ENCODE measurements at regions not wholly inside any gene's neighbourhood (a gene's known extent, or its start where the extent isn't known, plus 50 kb on each side); places are given as distances from the start of the nearest gene placed in this dataset.
"Not testable (repeated sequence)": the region's sequence is repeated elsewhere in the genome, so short reads cannot be mapped to it uniquely, and the experiment has no call there.

DNA sequence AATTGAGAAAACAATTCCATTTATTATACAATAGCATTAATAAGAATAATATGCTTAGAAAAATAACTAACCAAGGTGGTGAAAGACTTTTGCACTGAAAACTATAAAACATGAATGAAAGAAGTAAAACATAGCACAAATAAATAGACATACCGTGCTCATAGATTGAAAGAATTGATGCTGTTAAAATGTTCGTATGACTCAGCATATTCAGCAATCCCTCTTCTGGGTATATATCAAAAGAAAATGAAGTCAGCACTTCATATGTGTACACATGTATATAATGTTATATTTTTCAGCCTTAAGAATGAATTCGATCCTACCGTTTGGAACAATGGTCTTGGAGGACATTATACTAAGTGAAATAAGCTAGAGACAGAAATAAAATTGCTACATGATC, 716.3 kb downstream of the GLUD2 start:
- Histone ChIP-seq H3K4me3 (ENCODE audit: low read depth in 2 of 2, low read length in 2 of 2) (no peak overlapping the region), H3K4me1 (ENCODE audit: control insufficient read depth, insufficient read depth, low read length) (no peaks in the 10 kb centered on the region), H3K9me3 (ENCODE audit: control insufficient read depth, insufficient read depth, low read depth, low read length) (no peaks in the 10 kb centered on the region), H3K27ac (ENCODE audit: low read length) (no peak overlapping the region), H3K27me3 (ENCODE audit: control insufficient read depth, insufficient read depth, low read length) (no peaks in the 10 kb centered on the region), H3K36me3 (ENCODE audit: control insufficient read depth, insufficient read depth, low read length) (no peaks in the 10 kb centered on the region)
- intact Hi-C loops (cut with micrococcal nuclease; ENCODE audit: unreplicated experiment): no loop called here
- in situ Hi-C loops (cut with HindIII; ENCODE audit: low pct_unique_long_range_greater_than_20kb, low sequenced_read_pairs): no loop called here
- ATAC-seq (no peak), DNase-seq (ENCODE audit: low read depth, low spot score) (no peak)
- no TSS peak for BruUV-seq (replicated peaks)
- CTCF ChIA-PET: no interaction called here
- POLR2A ChIA-PET: no interaction called here
- no peak for TF ChIP-seq REST (IDR thresholded peaks at IDR 0.05; ENCODE audit: insufficient read depth in 1 of 2, low read depth in 2 of 2, low read length in 1 of 2)
- TF ChIP-seq SIN3A (IDR thresholded peaks at IDR 0.05; ENCODE audit: borderline replicate concordance, insufficient read depth, low read depth, low read length): no peak
- TF ChIP-seq TCF7L2 (IDR thresholded peaks at IDR 0.05; ENCODE audit: low read depth, low read length): no peak
- TF ChIP-seq CTCF (IDR thresholded peaks at IDR 0.05): no peak
- no peak for TF ChIP-seq POLR2AphosphoS5 (IDR thresholded peaks at IDR 0.05; ENCODE audit: low read depth, low read length)

GRCh38 chrX:121768210-121768609, 720.8 kb downstream of the GLUD2 start:
- CTCF ChIA-PET; in situ Hi-C loops (cut with HindIII; ENCODE audit: low pct_unique_long_range_greater_than_20kb, low sequenced_read_pairs); intact Hi-C loops (cut with micrococcal nuclease; ENCODE audit: unreplicated experiment); ATAC-seq; H3K27me3 ChIP-seq (ENCODE audit: control insufficient read depth, insufficient read depth, low read length); H3K4me3 ChIP-seq (ENCODE audit: low read depth in 2 of 2, low read length in 2 of 2); H3K4me1 ChIP-seq (ENCODE audit: control insufficient read depth, insufficient read depth, low read length); BruUV-seq (replicated peaks); H3K36me3 ChIP-seq (ENCODE audit: control insufficient read depth, insufficient read depth, low read length); POLR2A ChIA-PET; H3K27ac ChIP-seq (ENCODE audit: low read length); DNase-seq (ENCODE audit: low read depth, low spot score); H3K9me3 ChIP-seq (ENCODE audit: control insufficient read depth, insufficient read depth, low read depth, low read length): not testable (repeated sequence)

- DNase-seq (ENCODE audit: low read depth, low spot score): no peak
- in situ Hi-C loops (cut with HindIII; ENCODE audit: low pct_unique_long_range_greater_than_20kb, low sequenced_read_pairs): no loop called here
- CTCF ChIA-PET: no interaction called here
Observed at GRCh38 chrX:121781991-121782390, 734.6 kb downstream of the GLUD2 start.

More at GRCh38 chrX:121781991-121782390, 734.6 kb downstream of the GLUD2 start:
- TF ChIP-seq CTCF (IDR thresholded peaks at IDR 0.05) (no peak), REST (IDR thresholded peaks at IDR 0.05; ENCODE audit: insufficient read depth in 1 of 2, low read depth in 2 of 2, low read length in 1 of 2) (no peak), POLR2AphosphoS5 (IDR thresholded peaks at IDR 0.05; ENCODE audit: low read depth, low read length) (no peak), SIN3A (IDR thresholded peaks at IDR 0.05; ENCODE audit: borderline replicate concordance, insufficient read depth, low read depth, low read length) (no peak), TCF7L2 (IDR thresholded peaks at IDR 0.05; ENCODE audit: low read depth, low read length) (no peak)
- no peak overlapping the region for H3K27ac ChIP-seq (ENCODE audit: low read length)
- H3K4me1 ChIP-seq (ENCODE audit: control insufficient read depth, insufficient read depth, low read length): no peaks in the 10 kb centered on the region
- no peak overlapping the region for H3K4me3 ChIP-seq (ENCODE audit: low read depth in 2 of 2, low read length in 2 of 2)
- no peaks in the 10 kb centered on the region for H3K36me3 ChIP-seq (ENCODE audit: control insufficient read depth, insufficient read depth, low read length)
- H3K27me3 ChIP-seq (ENCODE audit: control insufficient read depth, insufficient read depth, low read length): no peaks in the 10 kb centered on the region
- H3K9me3 ChIP-seq (ENCODE audit: control insufficient read depth, insufficient read depth, low read depth, low read length): no peaks in the 10 kb centered on the region
- intact Hi-C loops (cut with micrococcal nuclease; ENCODE audit: unreplicated experiment): no loop called here
- no TSS peak for BruUV-seq (replicated peaks)
- ATAC-seq: no peak
- POLR2A ChIA-PET: no interaction called here

All from Panc1 (cell line).